HG03045 (cell line): ENCODE measurements at regions not wholly inside any gene's neighbourhood (a gene's known extent, or its start where the extent isn't known, plus 50 kb on each side); places are given as distances from the start of the nearest gene placed in this dataset.
"Not testable (repeated sequence)": the region's sequence is repeated elsewhere in the genome, so short reads cannot be mapped to it uniquely, and the experiment has no call there.

Experiments used
- ATAC-seq: cut with Tn5 transposase; IDR thresholded peaks from one replicate; pipeline ENCODE4 v1.9.1; 2021; ENCODE audit warnings: mild to moderate bottlenecking, moderate library complexity; ENCODE audit not compliant: unreplicated experiment

DNA sequence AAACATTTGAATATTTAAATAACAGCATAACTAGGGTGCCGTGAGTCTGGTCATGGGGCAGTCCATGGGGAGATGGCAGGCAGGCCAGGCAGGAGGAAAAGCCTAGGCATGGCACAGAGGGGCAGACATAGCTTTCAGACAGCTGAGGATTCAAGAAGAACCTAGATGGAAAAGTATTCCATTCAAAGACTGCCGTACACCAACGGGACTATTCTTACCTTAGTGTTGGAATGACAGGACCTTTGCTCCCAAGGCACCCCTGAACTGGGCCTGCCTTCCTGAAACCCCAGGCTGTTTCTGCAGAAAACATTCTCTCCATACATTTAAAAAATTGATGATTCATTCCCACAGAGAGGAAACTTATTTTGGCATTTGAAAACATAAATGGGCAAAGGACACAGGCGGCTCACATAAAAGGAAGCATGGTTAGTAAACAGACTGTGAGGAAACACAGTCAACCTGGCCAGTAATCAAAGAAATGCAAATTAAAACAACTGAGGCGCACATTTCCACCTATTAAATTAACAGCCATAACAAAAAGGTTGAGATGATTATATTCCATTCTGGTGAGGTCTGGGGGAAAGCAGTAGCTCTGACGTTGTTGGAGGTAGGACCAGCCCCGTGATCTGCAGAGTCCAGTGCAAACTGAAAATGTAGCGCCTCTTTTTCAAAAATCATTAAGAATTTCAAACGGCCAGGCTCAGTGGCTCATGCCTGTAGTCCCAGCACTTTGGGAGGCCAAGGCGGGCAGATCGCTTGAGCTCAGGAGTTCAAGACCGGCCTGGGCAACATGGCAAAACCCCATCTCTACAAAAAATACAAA is 71.3 kb upstream of the SMAD3 start:
- no peak for ATAC-seq

GRCh38 chr15:66994927-66995656 is 70.3 kb upstream of the SMAD3 start:
- ATAC-seq: no peak

- ATAC-seq: no peak
These were observed 69.3 kb upstream of the SMAD3 start for GRCh38 chr15:66996094-66996493.

GRCh38 chr15:66997212-66997611 is 68.2 kb upstream of the SMAD3 start:
- ATAC-seq: no peak

DNA sequence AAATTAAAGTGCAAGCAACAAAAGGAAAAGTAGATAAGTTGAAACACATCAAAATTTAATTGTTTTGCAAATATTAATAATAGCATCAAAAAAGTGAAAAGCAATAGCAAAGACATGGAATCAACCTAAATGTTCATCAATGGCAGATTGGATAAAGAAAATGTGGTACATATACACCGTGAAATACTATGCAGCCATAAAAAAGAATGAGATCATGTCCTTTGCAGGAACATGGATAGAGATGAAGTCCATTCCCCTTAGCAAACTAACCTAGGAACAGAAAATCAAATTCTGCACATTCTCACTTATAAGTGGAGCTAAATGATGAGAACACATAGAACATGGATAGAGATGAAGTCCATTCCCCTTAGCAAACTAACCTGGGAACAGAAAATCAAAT is 67.2 kb upstream of the SMAD3 start:
- ATAC-seq: not testable (repeated sequence)

DNA sequence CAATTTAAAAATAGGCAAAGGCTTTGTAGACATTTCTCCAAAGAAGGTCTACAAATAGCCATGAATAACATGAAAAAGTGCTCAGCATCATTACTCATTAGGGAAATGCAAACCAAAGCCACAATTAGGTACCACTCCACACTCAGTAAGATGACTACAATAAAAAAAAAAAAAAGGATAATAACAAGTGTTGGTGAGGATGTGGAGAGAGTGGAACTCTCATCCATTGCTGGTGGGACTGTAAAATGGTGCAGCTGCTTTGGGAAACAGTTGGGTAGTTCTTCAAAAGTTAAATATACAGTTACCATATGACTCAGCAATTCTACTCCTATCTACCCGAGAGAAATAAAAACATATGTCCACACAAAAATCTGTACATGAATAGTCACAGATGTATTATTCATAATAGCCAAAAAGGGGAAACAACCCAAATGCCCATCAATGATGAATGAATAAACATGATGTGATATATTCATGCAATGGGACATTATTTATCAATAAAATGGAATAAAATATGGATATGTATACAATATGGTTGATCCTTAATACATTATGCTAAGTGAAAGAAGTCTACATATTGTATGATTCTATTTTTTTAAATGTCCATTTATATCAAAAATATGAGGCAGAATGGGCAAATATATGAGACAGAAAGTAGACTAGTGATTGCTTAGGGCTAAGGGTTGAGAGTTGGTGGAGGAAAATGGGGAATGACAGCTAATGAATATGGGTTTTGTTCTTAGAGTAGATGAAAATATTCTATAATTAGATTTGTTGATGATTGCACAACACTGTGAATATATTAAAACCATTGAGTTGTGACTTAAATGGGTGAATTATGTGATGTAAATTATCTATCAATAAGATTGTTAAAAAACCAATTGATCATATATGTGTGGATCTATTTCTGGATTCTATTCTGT is 66.1 kb upstream of the SMAD3 start:
- no peak for ATAC-seq

DNA sequence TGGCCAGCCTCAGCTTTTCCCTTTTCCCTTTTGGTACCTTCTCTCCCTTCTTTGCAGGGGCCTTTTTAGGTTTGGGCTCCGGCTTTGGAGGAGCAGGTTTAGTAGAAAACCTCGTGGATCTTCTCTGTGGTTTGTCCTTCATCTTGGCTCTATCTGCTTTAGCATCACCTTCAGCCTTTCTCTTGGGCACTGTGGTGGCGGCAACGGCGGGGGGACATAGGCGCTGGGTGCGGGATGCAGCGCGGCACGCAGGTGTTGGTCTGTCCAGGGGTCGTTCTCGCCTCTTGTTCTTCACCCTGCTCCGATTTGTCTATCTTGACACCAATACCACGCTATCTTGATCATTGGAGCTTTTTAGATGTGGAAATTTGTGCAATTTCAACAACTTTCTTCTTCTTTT is 64.5 kb upstream of the SMAD3 start:
- ATAC-seq: no peak

DNA sequence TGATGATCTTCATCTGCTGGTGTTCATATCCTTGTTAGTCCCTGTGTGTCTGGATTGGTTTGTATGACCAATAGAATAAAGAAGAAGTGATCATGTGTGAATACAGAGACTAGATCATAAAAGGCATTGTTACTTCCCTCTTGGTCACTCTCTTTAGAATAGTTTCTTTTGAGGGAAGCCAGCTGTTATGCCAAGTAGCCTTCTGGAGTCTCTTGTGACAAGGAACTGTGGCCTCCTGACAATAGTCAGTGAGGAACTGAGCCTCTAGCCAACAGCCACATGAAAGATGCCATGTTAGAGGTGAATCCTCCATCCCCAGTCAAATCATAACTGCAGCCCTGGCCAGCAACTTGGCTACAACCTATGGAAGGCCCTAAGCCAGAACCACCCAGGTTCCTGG is 63.0 kb upstream of the SMAD3 start:
- no peak for ATAC-seq

DNA sequence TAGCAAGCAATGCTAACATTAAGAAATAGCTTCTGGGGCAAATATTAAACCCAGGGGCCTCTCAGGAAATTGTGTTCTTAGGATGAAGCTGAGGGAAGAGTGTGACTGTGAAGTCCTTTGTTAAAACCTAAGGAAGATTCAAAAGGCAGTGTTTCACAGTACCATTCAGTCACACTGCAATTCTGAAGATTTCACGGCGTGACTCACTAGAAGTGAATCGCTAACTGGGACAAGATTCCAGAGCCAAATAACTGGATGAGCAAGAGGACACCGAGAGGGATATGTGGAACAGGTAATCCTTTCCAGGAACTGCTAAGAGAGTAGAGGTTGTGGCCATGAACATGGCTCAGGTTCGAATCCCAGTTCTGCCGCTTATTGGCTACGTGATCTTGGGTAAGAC is 61.8 kb upstream of the SMAD3 start:
- no peak for ATAC-seq

GRCh38 chr15:67004142-67004541 is 61.3 kb upstream of the SMAD3 start:
- ATAC-seq: no peak

DNA sequence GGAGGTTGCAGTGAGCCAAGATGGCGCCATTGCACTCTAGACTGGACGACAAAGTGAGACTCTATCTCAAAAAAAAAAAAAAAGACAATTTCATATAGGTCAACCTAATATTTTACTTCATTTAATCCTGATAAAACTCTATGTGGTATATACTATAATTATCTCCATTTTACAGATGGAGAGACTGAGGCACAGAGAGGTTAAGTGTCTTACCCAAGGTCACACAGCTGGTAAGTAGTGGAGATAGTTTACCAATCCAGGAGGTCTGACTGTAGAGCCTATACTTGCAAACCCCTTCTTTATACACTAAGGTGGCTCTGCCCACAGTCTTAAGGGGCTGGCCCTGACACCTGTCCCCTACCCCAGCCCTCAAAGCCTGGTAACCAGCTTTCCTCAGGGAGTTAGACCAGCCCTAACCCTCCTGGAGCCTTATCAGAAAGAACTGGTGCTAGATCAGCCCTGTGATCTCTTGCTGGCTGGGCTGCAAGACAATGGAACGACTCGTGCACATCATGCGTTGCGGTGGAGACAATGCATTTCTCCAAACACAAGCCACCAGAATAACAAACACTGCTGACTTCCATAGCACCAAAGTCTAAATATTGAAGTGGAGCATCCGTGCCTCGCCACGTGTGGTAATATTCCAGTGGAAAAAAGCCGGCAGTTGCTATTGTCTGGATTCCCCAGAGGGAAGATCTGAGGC is 60.0 kb upstream of the SMAD3 start:
- no peak for ATAC-seq

GRCh38 chr15:67006083-67007065 is 59.0 kb upstream of the SMAD3 start:
- ATAC-seq: no peak

DNA sequence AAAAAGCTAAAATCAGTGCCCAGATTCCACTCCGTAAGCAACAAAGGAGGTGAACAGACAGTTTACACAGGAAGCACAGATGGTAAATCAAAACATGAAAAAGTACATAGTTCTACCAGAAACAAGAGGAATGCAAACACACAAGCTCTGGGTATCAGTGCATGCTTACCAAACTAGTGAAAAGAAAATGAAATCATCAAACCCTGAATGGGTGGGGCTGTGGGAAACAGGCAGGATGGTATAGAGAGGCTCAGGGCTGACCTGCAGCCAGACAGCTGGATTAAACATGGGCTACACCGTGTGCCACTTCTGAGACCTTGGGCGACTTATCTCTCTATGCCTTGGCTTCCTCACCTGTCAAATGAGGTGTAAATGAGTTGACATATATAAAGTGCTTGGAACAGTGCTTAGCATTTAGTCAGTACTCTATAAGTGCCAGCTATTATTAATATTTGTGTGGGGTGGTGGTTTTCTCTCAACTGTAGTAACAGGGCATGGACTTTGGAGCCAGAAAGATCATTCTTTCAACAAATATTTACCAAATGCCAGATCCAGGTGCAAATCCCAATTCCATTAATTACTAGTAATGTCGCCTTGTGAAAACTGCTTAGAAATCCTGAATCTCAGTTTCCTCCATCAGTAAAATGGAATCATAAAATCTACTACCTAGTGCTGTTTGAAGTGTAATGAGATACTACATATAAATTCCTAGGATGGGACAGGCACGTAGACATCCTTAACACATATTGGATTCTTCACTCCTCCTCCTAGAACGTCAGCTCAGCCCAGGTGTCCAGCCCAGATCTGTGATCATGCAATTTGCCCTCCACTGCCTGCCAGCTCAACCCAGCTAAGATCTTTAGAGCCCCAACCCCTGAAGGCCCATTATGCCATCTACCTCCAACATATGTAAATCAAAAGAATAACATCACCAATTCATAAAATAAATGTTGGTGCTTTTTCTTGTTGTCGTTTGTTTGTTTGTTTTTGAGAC is 55.5 kb upstream of the SMAD3 start:
- ATAC-seq: no peak

DNA sequence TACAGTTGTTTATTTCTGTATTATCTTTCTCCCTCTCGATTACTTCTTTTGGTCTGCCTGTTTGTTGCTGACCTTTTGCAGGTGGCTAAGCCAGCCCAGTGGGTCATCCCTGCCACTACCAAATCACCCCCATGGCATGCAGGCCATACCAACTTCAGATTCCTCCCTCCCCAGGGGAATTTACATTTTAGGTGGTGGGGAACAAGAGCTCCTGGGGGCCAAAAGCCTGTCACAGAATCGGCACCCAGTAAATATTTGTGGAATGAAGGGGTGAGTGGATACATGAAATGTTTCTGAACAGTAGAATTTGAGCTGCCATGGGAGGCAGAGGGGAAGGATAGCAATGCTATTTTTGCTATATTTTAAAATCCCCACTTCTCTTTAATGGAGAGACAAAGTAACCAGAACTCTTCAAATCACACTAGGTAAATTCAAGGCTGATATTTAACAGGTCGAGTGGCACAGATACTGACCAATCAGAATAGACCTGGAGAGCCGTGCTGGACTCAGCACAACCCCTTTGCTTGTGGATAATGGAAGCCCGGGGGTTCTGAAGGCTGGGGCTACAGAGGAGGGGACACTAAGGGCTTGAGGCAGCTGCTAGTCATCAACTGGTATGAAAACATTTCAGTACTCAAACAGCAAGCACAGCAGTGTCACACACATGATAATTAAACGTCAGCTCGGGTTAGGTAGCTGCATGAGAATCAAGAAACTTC is 54.3 kb upstream of the SMAD3 start:
- ATAC-seq: no peak

- ATAC-seq: no peak
These were observed 53.8 kb upstream of the SMAD3 start for GRCh38 chr15:67011617-67012005.

DNA sequence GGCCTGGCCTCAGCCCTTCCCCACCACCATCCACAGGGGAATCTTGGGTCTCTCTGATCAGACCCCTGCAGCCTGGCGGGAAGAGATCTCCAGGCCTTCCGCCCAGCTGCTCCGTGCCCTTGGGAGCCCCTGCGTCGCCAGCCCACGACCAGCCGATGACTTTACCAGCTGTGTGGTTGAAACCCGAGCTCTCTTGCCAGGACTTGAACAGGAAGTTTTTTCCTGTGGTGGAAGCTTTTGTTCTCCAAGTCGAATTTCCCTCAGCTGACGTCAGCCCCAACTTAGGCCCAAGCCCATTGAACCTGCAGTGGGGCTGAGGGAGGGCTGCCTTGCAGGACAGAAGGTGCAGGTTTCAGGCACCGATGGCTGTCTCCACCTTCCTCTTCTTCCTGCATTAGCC is 51.7 kb upstream of the SMAD3 start:
- no peak for ATAC-seq
